A549 (cell line): ENCODE measurements at regions not wholly inside any gene's neighbourhood (a gene's known extent, or its start where the extent isn't known, plus 50 kb on each side); places are given as distances from the start of the nearest gene placed in this dataset.

Experiments
- ATAC-seq, 2 experiments: fragments of 200-7000 bp in 1 of 2; fragments of >200 bp in 1 of 2; cut with Nextera tagmentation in 1 of 2; cut with Tn5 transposase in 1 of 2; 3 replicates each; pipeline versions ENCODE4 v1.8.0 to v1.9.1; 2018 to 2020; ENCODE audit warnings: mild to moderate bottlenecking in 1 of 2, moderate library complexity in 1 of 2
- CTCF ChIA-PET: fragments of 300-600 bp; sonication (Branson Sonifier 250); formaldehyde crosslinking; extraction: SDS; loops from one replicate; lab custom pipeline; 2021; ENCODE audit warnings: antibody characterized with exemption, inconsistent platforms; lab: Yijun Ruan, JAX
- POLR2A ChIA-PET: fragments of 350-600 bp; formaldehyde crosslinking; extraction: SDS; loops from one replicate; lab custom pipeline; 2021; ENCODE audit warnings: antibody characterized with exemption, inconsistent platforms; lab: Yijun Ruan, JAX
- DNase-seq, 2 experiments: peaks; one replicate each; pipeline versions ENCODE4 v3.0.0 to v3.0.0-alpha.2; 2011 to 2016; ENCODE audit warnings: low read depth in 1 of 2, low spot score in 1 of 2
- FAIRE-seq: peaks from 2 replicates; lab custom pipeline; 2011; peaks lifted over from hg19 to GRCh38; lab: Jason Lieb, UNC
- H3K27ac ChIP-seq, 2 experiments: fragments of >200 bp; sonication (Bioruptor Twin); formaldehyde crosslinking; 3 replicates each; pipeline ENCODE4 v1.5.1; 2016 to 2017
- H3K4me1 ChIP-seq: fragments of >200 bp; sonication (Bioruptor Twin); formaldehyde crosslinking; 3 replicates; pipeline ENCODE4 v1.6.1; 2016
- H3K4me2 ChIP-seq: fragments of >200 bp; sonication (Bioruptor Twin); formaldehyde crosslinking; 3 replicates; pipeline ENCODE4 v1.6.1; 2016
- H3K4me3 ChIP-seq: fragments of >200 bp; sonication (Bioruptor Twin); formaldehyde crosslinking; 3 replicates; pipeline ENCODE4 v1.5.1; 2016
- H3K9me3 ChIP-seq: fragments of >200 bp; sonication (Bioruptor Twin); formaldehyde crosslinking; 3 replicates; pipeline ENCODE4 v1.6.1; 2016
- BHLHE40 ChIP-seq: IDR thresholded peaks from 2 replicates; pipeline ENCODE4 v1.6.1; 2012; ENCODE audit warnings: low read depth, low read length, inconsistent platforms
- ESRRA ChIP-seq: fragments of 150-350 bp; IDR thresholded peaks from 2 replicates; pipeline ENCODE4 v1.6.1; 2014; ENCODE audit warnings: mild to moderate bottlenecking, low read length, borderline replicate concordance
- FOSB ChIP-seq: fragments of 250-450 bp; sonication (Bioruptor Pico); IDR thresholded peaks from 2 replicates; pipeline ENCODE4 v1.5.0; 2020; ENCODE audit warnings: mild to moderate bottlenecking, moderate library complexity
- FOSL2 ChIP-seq, 2 experiments: fragments of 450-650 bp in 1 of 2; fragments of >200 bp in 1 of 2; sonication (Bioruptor Twin) in 1 of 2; formaldehyde crosslinking; IDR thresholded peaks; 2 replicates each; pipeline versions ENCODE4 v1.5.0 to v1.6.1; 2016 to 2020; ENCODE audit warnings: mild to moderate bottlenecking in 1 of 2, moderate library complexity in 1 of 2
- FOXS1 ChIP-seq: fragments of 250-450 bp; sonication (Bioruptor Pico); IDR thresholded peaks from 2 replicates; pipeline ENCODE4 v1.5.0; 2020; ENCODE audit warnings: mild to moderate bottlenecking, moderate library complexity
- GATA3 ChIP-seq: IDR thresholded peaks from 2 replicates; pipeline ENCODE4 v1.6.1; 2012; ENCODE audit warnings: borderline replicate concordance
- HEYL ChIP-seq: fragments of 250-450 bp; sonication (Bioruptor Pico); IDR thresholded peaks from 2 replicates; pipeline ENCODE4 v1.8.0; 2021; ENCODE audit warnings: mild to moderate bottlenecking, moderate library complexity
- HOXB13 ChIP-seq: fragments of 250-450 bp; sonication (Bioruptor Pico); IDR thresholded peaks from 2 replicates; pipeline ENCODE4 v1.5.0; 2020; ENCODE audit warnings: low read depth, mild to moderate bottlenecking, moderate library complexity
- JUN ChIP-seq, 2 experiments: fragments of >200 bp; sonication (Bioruptor Twin); formaldehyde crosslinking; IDR thresholded peaks; 2 replicates in 1 of 2; 3 replicates in 1 of 2; pipeline ENCODE4 v1.6.1; 2016 to 2017
- KDM5A ChIP-seq: fragments of 200-600 bp; sonication (generic); IDR thresholded peaks from 2 replicates; pipeline ENCODE4 v1.6.1; 2016; ENCODE audit warnings: antibody characterized with exemption, mild to moderate bottlenecking
- NPAS2 ChIP-seq: fragments of 250-450 bp; sonication (Bioruptor Pico); IDR thresholded peaks from 2 replicates; pipeline ENCODE4 v1.8.0; 2022; ENCODE audit warnings: mild to moderate bottlenecking, moderate library complexity, borderline replicate concordance
- POLR2A ChIP-seq: IDR thresholded peaks from 2 replicates; pipeline ENCODE4 v1.6.1; 2012; ENCODE audit warnings: mild to moderate bottlenecking, low read length
- RAD21 ChIP-seq, 2 experiments: fragments of >200 bp in 1 of 2; sonication (Bioruptor Twin) in 1 of 2; formaldehyde crosslinking in 1 of 2; IDR thresholded peaks in 1 of 2; conservative IDR thresholded peaks in 1 of 2; 2 replicates in 1 of 2; 3 replicates in 1 of 2; pipeline ENCODE4 v1.6.1; 2012 to 2018; ENCODE audit warnings: inconsistent platforms in 1 of 2
- RARB ChIP-seq: fragments of 250-450 bp; sonication (Bioruptor Pico); IDR thresholded peaks from 2 replicates; pipeline ENCODE4 v1.8.0; 2021; ENCODE audit warnings: mild to moderate bottlenecking, moderate library complexity
- RCOR1 ChIP-seq: fragments of 150-350 bp; IDR thresholded peaks from 2 replicates; pipeline ENCODE4 v1.6.1; 2014; ENCODE audit warnings: antibody characterized with exemption, low read length, low read depth
- RFX5 ChIP-seq: fragments of 450-650 bp; IDR thresholded peaks from 2 replicates; pipeline ENCODE4 v1.7.1; 2014; ENCODE audit warnings: antibody characterized with exemption, mild to moderate bottlenecking, moderate library complexity
- TP53 ChIP-seq: fragments of 250-450 bp; sonication (Bioruptor Pico); IDR thresholded peaks from 2 replicates; pipeline ENCODE4 v1.5.0; 2021; ENCODE audit warnings: mild to moderate bottlenecking, moderate library complexity
- ZSCAN20 ChIP-seq: fragments of 250-450 bp; sonication (Bioruptor Pico); IDR thresholded peaks from 2 replicates; pipeline ENCODE4 v1.8.0; 2022; ENCODE audit warnings: mild to moderate bottlenecking, moderate library complexity
- WGBS: methylation state at CpG from one replicate; pipeline ENCODE4 v1.1.6; 2017; ENCODE audit errors: missing lambda C conversion rate; 5-methylcytosine and 5-hydroxymethylcytosine counted together
- TF ChIP-seq, protein P1 (sequence below): fragments of 250-450 bp; sonication (Bioruptor Pico); IDR thresholded peaks from 2 replicates; pipeline ENCODE4 v1.5.0; 2020; ENCODE audit warnings: low read depth, mild to moderate bottlenecking, moderate library complexity
- TF ChIP-seq, protein P2 (sequence below): fragments of 200-600 bp; sonication (generic); IDR thresholded peaks from 2 replicates; pipeline ENCODE4 v1.6.1; 2016; ENCODE audit warnings: antibody characterized with exemption, mild to moderate bottlenecking, moderate library complexity
- TF ChIP-seq, protein P3 (sequence below): fragments of >200 bp; sonication (Bioruptor Twin); formaldehyde crosslinking; IDR thresholded peaks from 3 replicates; pipeline ENCODE4 v1.6.1; 2016
- TF ChIP-seq, protein P4 (sequence below): fragments of >200 bp; sonication (Bioruptor Twin); formaldehyde crosslinking; IDR thresholded peaks from 3 replicates; pipeline ENCODE4 v1.5.1; 2016

DNA sequence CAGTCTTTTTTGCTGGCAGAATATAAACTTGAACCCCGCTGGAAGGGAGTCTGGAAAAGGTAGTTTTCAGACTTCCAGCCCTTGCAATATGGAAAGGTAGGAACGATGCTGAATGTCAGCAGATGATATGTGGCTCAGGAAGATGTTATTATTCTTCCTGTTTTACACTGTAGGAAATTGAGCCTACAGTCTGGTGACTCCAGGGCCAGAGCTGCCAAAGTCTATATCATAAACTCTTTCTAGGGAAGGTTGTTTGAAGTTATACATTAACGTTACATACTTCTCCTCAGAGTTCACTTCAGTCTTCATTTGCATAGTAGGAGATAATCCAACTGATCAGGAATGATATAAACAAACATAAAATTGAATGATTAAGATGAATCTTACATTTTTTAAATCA, 141.3 kb downstream of the FAT4 start:
- Histone ChIP-seq H3K27ac (no peak overlapping the region), H3K4me1 (no peaks in the 10 kb centered on the region), H3K9me3 (no peaks in the 10 kb centered on the region), H3K4me2 (no peak overlapping the region), H3K4me3 (no peak overlapping the region)
- FAIRE-seq: no peak
- no peak for DNase-seq
- POLR2A ChIA-PET: no interaction called here
- CTCF ChIA-PET: no interaction called here
- TF ChIP-seq RAD21 (conservative IDR thresholded peaks at IDR 0.05 in 1 of 2, IDR thresholded peaks at IDR 0.05 in 1 of 2) (no peak), RARB (CRISPR knock-in tag) (no peak), HEYL (no peak), FOSL2 (IDR thresholded peaks at IDR 0.05) (no peak), FOSL2 (CRISPR knock-in tag; IDR thresholded peaks at IDR 0.05) (no peak), POLR2A (no peak), RFX5 (no peak)
- no peak for ATAC-seq
- 56% methylated on average over 3 of the region's 3 CpGs for WGBS

DNA sequence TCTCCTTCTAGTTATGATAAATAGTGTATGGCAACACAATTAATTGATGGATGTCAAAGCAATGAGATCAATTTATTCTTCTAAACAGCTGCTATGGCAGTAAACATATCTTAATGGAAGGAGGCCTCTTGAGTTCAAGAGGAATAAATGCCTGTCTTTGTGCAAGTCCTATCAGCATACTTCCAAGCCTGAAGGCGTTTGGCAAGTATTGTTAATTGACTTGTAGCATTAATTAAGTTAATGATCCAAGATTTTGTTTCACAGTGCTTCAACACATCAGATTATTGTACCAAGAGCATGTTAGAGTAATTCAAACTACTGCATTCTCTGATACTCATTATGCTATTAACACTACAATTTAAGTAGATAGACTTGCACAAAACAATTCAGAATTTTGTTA, 144.8 kb downstream of the FAT4 start:
- ChIA-PET POLR2A (no interaction called here), CTCF (no interaction called here)
- no peak for ATAC-seq
- no peak for DNase-seq
- Histone ChIP-seq H3K9me3 (no peaks in the 10 kb centered on the region), H3K27ac (no peak overlapping the region), H3K4me2 (no peak overlapping the region), H3K4me1 (no peaks in the 10 kb centered on the region), H3K4me3 (no peak overlapping the region)
- TF ChIP-seq KDM5A (no peak), BHLHE40 (no peak), HOXB13 (no peak), NPAS2 (CRISPR knock-in tag) (no peak), FOSB (CRISPR knock-in tag) (no peak)
- TF ChIP-seq, protein P1, sequence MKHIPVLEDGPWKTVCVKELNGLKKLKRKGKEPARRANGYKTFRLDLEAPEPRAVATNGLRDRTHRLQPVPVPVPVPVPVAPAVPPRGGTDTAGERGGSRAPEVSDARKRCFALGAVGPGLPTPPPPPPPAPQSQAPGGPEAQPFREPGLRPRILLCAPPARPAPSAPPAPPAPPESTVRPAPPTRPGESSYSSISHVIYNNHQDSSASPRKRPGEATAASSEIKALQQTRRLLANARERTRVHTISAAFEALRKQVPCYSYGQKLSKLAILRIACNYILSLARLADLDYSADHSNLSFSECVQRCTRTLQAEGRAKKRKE (CRISPR knock-in tag): no peak
- TF ChIP-seq, protein P2, sequence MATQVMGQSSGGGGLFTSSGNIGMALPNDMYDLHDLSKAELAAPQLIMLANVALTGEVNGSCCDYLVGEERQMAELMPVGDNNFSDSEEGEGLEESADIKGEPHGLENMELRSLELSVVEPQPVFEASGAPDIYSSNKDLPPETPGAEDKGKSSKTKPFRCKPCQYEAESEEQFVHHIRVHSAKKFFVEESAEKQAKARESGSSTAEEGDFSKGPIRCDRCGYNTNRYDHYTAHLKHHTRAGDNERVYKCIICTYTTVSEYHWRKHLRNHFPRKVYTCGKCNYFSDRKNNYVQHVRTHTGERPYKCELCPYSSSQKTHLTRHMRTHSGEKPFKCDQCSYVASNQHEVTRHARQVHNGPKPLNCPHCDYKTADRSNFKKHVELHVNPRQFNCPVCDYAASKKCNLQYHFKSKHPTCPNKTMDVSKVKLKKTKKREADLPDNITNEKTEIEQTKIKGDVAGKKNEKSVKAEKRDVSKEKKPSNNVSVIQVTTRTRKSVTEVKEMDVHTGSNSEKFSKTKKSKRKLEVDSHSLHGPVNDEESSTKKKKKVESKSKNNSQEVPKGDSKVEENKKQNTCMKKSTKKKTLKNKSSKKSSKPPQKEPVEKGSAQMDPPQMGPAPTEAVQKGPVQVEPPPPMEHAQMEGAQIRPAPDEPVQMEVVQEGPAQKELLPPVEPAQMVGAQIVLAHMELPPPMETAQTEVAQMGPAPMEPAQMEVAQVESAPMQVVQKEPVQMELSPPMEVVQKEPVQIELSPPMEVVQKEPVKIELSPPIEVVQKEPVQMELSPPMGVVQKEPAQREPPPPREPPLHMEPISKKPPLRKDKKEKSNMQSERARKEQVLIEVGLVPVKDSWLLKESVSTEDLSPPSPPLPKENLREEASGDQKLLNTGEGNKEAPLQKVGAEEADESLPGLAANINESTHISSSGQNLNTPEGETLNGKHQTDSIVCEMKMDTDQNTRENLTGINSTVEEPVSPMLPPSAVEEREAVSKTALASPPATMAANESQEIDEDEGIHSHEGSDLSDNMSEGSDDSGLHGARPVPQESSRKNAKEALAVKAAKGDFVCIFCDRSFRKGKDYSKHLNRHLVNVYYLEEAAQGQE: no peak
- no peak for FAIRE-seq
- 61% methylated on average over 1 of the region's 1 CpG for WGBS

DNA sequence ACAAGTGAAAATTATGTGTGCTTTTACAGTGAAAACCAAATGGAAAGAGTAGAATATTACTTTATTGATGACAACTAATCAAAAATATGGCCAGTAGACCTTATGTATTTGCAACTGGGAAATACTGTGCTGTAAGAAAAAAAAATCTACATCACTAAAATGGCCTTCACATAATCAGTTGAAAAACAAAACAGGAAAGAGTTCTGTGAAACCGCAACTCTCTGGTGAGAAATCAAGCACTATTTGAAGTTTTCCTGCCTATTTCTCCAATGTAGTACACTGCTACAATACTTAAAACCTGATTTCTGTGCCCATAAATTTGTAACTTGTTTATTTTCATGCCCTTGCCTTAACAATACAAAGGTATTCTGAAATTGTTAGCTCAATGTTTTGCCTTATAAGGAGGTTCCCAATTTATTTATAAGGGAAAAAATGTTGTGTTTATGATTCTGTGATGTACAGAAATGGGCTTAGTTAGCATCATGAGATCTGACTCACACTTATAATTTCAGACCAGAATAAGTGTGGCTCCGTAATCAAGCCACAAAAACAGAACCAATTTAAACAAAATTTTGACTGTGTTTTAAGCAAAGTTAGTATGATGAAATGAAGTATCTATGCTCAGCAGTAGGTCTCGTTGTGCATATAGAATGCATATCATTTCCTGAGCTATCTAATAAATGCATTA, 147.1 kb downstream of the FAT4 start:
- FAIRE-seq: no peak
- WGBS: 76% methylated on average over 3 of the region's 3 CpGs
- no peak for TF ChIP-seq FOXS1 (CRISPR knock-in tag)
- ChIA-PET POLR2A (no interaction called here), CTCF (no interaction called here)
- Histone ChIP-seq H3K9me3 (no peaks in the 10 kb centered on the region), H3K4me1 (no peaks in the 10 kb centered on the region), H3K27ac (no peak overlapping the region), H3K4me3 (no peak overlapping the region), H3K4me2 (no peak overlapping the region)
- no peak for ATAC-seq
- DNase-seq: no peak

DNA sequence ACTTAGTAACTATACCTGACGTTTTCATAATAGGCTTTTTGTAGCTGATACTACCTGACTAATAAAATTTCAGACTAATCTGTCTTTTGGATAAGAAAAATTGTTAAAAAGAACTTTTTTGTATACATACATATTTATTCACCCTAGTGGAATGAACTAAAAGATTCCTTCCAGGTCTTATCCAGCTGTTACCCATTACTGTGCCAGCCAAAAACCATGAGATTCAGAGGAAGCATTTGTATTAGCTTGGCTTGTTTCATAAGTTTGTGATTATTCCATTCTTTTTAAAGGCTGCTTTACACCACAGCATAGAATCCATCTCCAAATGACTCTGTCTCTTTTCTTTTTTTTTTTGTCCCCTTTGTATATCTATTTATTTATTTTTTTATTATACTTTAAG, 149.4 kb downstream of the FAT4 start:
- ATAC-seq: no peak
- DNase-seq: no peak
- Histone ChIP-seq H3K4me1 (no peaks in the 10 kb centered on the region), H3K27ac (no peak overlapping the region), H3K9me3 (no peaks in the 10 kb centered on the region), H3K4me3 (no peak overlapping the region), H3K4me2 (no peak overlapping the region)
- ChIA-PET POLR2A (no interaction called here), CTCF (no interaction called here)
- 70% methylated on average over 1 of the region's 1 CpG for WGBS
- no peak for FAIRE-seq
- TF ChIP-seq HEYL (no peak), GATA3 (no peak), RFX5 (no peak), JUN (IDR thresholded peaks at IDR 0.05) (no peak), RARB (CRISPR knock-in tag) (no peak), ESRRA (no peak), KDM5A (no peak), TP53 (CRISPR knock-in tag) (no peak), POLR2A (no peak), ZSCAN20 (CRISPR knock-in tag) (no peak), RCOR1 (no peak)
- TF ChIP-seq, protein P3, sequence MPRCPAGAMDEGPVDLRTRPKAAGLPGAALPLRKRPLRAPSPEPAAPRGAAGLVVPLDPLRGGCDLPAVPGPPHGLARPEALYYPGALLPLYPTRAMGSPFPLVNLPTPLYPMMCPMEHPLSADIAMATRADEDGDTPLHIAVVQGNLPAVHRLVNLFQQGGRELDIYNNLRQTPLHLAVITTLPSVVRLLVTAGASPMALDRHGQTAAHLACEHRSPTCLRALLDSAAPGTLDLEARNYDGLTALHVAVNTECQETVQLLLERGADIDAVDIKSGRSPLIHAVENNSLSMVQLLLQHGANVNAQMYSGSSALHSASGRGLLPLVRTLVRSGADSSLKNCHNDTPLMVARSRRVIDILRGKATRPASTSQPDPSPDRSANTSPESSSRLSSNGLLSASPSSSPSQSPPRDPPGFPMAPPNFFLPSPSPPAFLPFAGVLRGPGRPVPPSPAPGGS: no peak
- TF ChIP-seq, protein P4, sequence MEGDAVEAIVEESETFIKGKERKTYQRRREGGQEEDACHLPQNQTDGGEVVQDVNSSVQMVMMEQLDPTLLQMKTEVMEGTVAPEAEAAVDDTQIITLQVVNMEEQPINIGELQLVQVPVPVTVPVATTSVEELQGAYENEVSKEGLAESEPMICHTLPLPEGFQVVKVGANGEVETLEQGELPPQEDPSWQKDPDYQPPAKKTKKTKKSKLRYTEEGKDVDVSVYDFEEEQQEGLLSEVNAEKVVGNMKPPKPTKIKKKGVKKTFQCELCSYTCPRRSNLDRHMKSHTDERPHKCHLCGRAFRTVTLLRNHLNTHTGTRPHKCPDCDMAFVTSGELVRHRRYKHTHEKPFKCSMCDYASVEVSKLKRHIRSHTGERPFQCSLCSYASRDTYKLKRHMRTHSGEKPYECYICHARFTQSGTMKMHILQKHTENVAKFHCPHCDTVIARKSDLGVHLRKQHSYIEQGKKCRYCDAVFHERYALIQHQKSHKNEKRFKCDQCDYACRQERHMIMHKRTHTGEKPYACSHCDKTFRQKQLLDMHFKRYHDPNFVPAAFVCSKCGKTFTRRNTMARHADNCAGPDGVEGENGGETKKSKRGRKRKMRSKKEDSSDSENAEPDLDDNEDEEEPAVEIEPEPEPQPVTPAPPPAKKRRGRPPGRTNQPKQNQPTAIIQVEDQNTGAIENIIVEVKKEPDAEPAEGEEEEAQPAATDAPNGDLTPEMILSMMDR: no peak
